Karpas-422 (cell line): ENCODE measurements at regions not wholly inside any gene's neighbourhood (a gene's known extent, or its start where the extent isn't known, plus 50 kb on each side); places are given as distances from the start of the nearest gene placed in this dataset.

Experiments
- DNase-seq: peaks from one replicate; pipeline ENCODE4 v3.0.0-alpha.2; 2015
- H2AFZ ChIP-seq: fragments of 200-600 bp; sonication (generic); 2 replicates; pipeline ENCODE4 v1.6.1; 2014; ENCODE audit warnings: antibody characterized with exemption, low read length, mixed read lengths
- H3K27ac ChIP-seq: fragments of 200-600 bp; sonication (generic); 2 replicates; pipeline ENCODE4 v1.5.1; 2014; ENCODE audit warnings: mild to moderate bottlenecking, low read length, moderate library complexity
- H3K27me3 ChIP-seq: fragments of 200-600 bp; sonication (generic); 2 replicates; pipeline ENCODE4 v1.6.1; 2014; ENCODE audit warnings: low read length, mixed read lengths
- H3K36me3 ChIP-seq: fragments of 200-600 bp; sonication (generic); 2 replicates; pipeline ENCODE4 v1.6.1; 2014; ENCODE audit warnings: low read length, mixed read lengths; ENCODE audit not compliant: insufficient read depth
- H3K4me1 ChIP-seq: fragments of 200-600 bp; sonication (generic); 2 replicates; pipeline ENCODE4 v1.6.1; 2014; ENCODE audit warnings: mild to moderate bottlenecking, low read length, mixed read lengths
- H3K4me2 ChIP-seq: fragments of 200-600 bp; sonication (generic); 2 replicates; pipeline ENCODE4 v1.6.1; 2014; ENCODE audit warnings: low read length, low read depth, mild to moderate bottlenecking; ENCODE audit not compliant: poor library complexity, severe bottlenecking
- H3K4me3 ChIP-seq: fragments of 200-600 bp; sonication (generic); 2 replicates; pipeline ENCODE4 v1.5.1; 2014; ENCODE audit warnings: mild to moderate bottlenecking, antibody characterized with exemption, low read length, mixed read lengths
- H3K79me2 ChIP-seq: fragments of 200-600 bp; sonication (generic); 2 replicates; pipeline ENCODE4 v1.6.1; 2014; ENCODE audit warnings: mild to moderate bottlenecking, low read length, mixed read lengths
- H3K9ac ChIP-seq: fragments of 200-600 bp; sonication (generic); 2 replicates; pipeline ENCODE4 v1.6.0; 2014; ENCODE audit warnings: low read length
- H3K9me2 ChIP-seq: fragments of 200-600 bp; sonication (generic), shearing (Covaris generic); replicated peaks from 2 replicates; pipeline ENCODE4 v1.6.0; 2014; ENCODE audit warnings: mild to moderate bottlenecking, low read length, moderate library complexity; ENCODE audit not compliant: insufficient read depth
- H3K9me3 ChIP-seq: fragments of 300-700, 200-600 bp; sonication (generic); 2 replicates; pipeline ENCODE4 v1.6.1; 2014; ENCODE audit warnings: low read length, mixed read lengths
- H4K20me1 ChIP-seq: fragments of 200-600 bp; sonication (generic); 2 replicates; pipeline ENCODE4 v1.6.1; 2014; ENCODE audit warnings: mild to moderate bottlenecking, antibody characterized with exemption, low read length, low read depth; ENCODE audit not compliant: insufficient read depth

DNA sequence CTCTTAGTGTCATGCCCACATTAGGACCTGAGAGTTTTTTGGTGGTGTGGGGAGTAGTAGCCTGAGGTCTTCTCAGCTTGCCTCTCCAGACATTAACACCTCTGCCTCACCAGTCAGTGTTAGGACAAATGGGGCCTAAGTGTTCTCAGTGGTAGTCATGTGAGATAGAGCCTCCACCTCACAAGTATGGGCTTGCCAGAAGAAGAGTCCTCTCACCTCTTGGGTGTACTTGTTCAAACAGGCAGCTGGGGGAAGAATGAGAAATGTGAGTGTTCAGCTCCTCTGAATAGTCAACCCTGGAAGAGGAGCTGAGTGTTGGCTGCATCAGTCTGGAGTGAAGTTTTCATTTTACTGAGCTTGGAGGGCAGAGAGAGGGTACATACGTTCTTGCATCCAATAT is 464.6 kb downstream of the POM121L12 start:
- Histone ChIP-seq H3K4me2 (no peak overlapping the region), H4K20me1 (no peaks in the 10 kb centered on the region), H3K9ac (no peak overlapping the region), H2AFZ (no peak overlapping the region), H3K9me3 (peaks cover 3% of the 10 kb centered on the region), H3K79me2 (no peaks in the 10 kb centered on the region), H3K4me3 (no peak overlapping the region), H3K36me3 (no peaks in the 10 kb centered on the region), H3K27ac (no peak overlapping the region), H3K4me1 (no peaks in the 10 kb centered on the region), H3K9me2 (no peaks in the 10 kb centered on the region), H3K27me3 (no peaks in the 10 kb centered on the region)
- DNase-seq: no peak

DNA sequence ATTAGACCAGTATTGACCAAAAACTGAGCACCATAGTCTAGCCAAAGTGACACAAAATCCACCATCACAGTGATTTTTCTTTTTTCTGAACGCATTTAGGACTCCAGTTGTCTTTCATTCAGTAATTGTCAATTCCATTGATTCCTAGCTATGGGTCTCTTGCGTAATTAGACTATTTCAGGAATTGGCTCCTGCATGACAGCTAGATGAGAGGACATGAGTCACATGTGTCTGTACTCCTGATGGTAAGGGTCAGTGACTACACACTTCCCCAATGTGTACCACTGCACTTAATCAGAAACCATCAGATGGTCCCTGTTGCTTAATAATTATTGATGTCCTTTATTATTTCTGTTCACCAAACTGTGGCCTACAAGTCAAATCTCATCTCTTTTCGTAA is 469.5 kb downstream of the POM121L12 start:
- Histone ChIP-seq H3K36me3 (no peaks in the 10 kb centered on the region), H3K4me2 (no peak overlapping the region), H2AFZ (no peak overlapping the region), H3K9me3 (peaks cover 23% of the 10 kb centered on the region), H3K27ac (no peak overlapping the region), H3K4me3 (no peak overlapping the region), H4K20me1 (no peaks in the 10 kb centered on the region), H3K9me2 (no peaks in the 10 kb centered on the region), H3K79me2 (no peaks in the 10 kb centered on the region), H3K9ac (no peak overlapping the region), H3K27me3 (no peaks in the 10 kb centered on the region), H3K4me1 (no peaks in the 10 kb centered on the region)
- no peak for DNase-seq

DNA sequence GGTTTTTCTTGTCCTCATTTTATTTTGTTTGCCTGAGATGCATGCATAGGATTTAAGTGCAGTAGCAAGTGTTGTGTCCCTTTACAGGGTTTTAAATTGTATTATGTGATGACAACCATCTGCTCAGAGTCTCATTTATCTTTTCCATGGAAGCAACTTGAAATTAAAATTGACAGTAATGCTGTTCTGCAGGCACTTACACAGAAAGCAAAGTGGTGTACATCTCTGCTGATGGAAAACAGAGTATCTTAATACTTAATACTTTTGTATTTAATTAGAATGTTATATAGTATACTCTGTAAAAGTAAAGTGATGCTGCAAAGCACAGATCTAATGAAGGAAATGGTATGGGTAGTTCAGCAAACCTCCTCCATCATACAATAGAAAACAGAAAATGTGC is 482.9 kb downstream of the POM121L12 start:
- Histone ChIP-seq H3K36me3 (no peaks in the 10 kb centered on the region), H3K4me1 (no peaks in the 10 kb centered on the region), H3K9ac (no peak overlapping the region), H2AFZ (no peak overlapping the region), H3K27me3 (no peaks in the 10 kb centered on the region), H3K9me3 (peaks cover 27% of the 10 kb centered on the region), H3K4me2 (no peak overlapping the region), H3K9me2 (no peaks in the 10 kb centered on the region), H4K20me1 (no peaks in the 10 kb centered on the region), H3K4me3 (no peak overlapping the region), H3K79me2 (no peaks in the 10 kb centered on the region), H3K27ac (no peak overlapping the region)
- no peak for DNase-seq

DNA sequence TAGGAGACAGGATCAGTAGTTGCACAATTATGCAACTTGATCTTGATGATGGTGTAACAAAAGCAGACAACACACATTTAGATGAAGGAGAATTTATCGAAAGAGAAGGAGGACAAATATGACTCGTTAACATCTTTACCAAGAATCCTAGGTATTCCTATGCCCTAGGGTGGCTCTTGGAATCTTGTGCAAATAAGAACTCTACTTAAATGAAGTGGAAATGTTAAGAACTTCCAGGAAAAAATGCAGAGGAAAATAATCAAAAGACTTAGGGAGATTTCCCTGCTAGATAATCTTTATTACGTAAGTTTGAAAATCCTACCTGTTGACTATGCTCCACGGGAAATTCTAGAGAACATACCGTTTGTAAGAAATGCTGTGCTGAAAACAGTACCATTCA is 485.4 kb downstream of the POM121L12 start:
- peaks cover 38% of the 10 kb centered on the region for H3K9me3 ChIP-seq
- DNase-seq: no peak
- H3K4me3 ChIP-seq: no peak overlapping the region
- no peak overlapping the region for H3K4me2 ChIP-seq
- H4K20me1 ChIP-seq: no peaks in the 10 kb centered on the region
- H3K9me2 ChIP-seq: no peaks in the 10 kb centered on the region
- H3K27me3 ChIP-seq: no peaks in the 10 kb centered on the region
- no peaks in the 10 kb centered on the region for H3K36me3 ChIP-seq
- H3K4me1 ChIP-seq: no peaks in the 10 kb centered on the region
- H3K27ac ChIP-seq: no peak overlapping the region
- H2AFZ ChIP-seq: no peak overlapping the region
- H3K79me2 ChIP-seq: no peaks in the 10 kb centered on the region
- no peak overlapping the region for H3K9ac ChIP-seq

DNA sequence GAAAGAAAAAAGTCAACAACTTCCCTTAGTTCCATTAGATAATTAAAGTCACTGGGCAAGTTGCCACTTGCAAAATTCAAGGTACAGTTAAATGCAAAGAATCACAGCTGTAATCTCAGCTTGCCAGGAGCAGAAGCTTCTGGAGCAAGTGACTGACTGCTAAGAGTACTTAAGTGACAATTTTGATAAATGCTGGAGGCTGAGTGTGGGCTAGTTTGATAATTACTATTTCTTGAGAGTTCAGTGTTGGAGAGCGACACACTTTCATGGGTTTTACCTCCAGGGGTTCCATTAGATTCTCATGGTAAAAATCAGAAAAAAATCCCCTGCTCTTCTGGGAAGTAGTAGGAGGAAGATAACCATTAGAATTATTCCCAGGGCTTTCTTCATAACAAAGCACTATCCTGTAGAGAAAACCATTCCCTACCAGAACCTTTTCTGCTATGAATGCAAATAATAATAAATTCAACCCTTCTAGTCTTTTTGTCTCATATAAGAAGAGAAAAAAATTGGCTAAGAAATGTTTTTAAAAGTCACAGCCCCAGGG is 486.3 kb downstream of the POM121L12 start:
- DNase-seq: no peak
- H4K20me1 ChIP-seq: no peaks in the 10 kb centered on the region
- H3K27ac ChIP-seq: no peak overlapping the region
- H2AFZ ChIP-seq: no peak overlapping the region
- H3K9me3 ChIP-seq: peaks cover 41% of the 10 kb centered on the region
- no peaks in the 10 kb centered on the region for H3K79me2 ChIP-seq
- no peaks in the 10 kb centered on the region for H3K4me1 ChIP-seq
- H3K4me3 ChIP-seq: no peak overlapping the region
- no peaks in the 10 kb centered on the region for H3K36me3 ChIP-seq
- H3K4me2 ChIP-seq: no peak overlapping the region
- no peaks in the 10 kb centered on the region for H3K9me2 ChIP-seq
- no peaks in the 10 kb centered on the region for H3K27me3 ChIP-seq
- H3K9ac ChIP-seq: no peak overlapping the region

DNA sequence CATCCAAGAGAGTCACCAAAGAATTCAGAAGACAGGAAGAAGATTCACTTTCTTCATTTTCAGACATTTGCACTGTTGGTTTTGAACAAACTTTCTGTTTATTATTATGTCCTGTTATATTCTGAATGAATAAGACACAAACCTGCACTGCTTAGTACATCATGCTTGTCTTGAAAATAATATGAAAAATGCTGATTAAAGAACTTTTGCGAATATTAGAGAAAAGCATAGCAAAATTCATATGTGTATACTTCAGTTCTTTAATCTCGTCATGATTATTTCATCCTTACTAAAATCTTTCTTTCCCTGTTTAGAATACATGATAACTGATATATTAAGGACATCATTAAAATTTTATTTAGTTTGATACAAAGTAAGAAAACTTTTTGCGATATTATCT is 504.1 kb downstream of the POM121L12 start:
- H3K4me1 ChIP-seq: no peaks in the 10 kb centered on the region
- H4K20me1 ChIP-seq: no peaks in the 10 kb centered on the region
- no peak overlapping the region for H3K9ac ChIP-seq
- no peak for DNase-seq
- H3K9me3 ChIP-seq: peaks cover 26% of the 10 kb centered on the region
- H3K4me3 ChIP-seq: no peak overlapping the region
- H3K36me3 ChIP-seq: no peaks in the 10 kb centered on the region
- H3K27me3 ChIP-seq: no peaks in the 10 kb centered on the region
- no peak overlapping the region for H3K27ac ChIP-seq
- H3K79me2 ChIP-seq: no peaks in the 10 kb centered on the region
- H3K9me2 ChIP-seq: no peaks in the 10 kb centered on the region
- no peak overlapping the region for H2AFZ ChIP-seq
- H3K4me2 ChIP-seq: no peak overlapping the region

DNA sequence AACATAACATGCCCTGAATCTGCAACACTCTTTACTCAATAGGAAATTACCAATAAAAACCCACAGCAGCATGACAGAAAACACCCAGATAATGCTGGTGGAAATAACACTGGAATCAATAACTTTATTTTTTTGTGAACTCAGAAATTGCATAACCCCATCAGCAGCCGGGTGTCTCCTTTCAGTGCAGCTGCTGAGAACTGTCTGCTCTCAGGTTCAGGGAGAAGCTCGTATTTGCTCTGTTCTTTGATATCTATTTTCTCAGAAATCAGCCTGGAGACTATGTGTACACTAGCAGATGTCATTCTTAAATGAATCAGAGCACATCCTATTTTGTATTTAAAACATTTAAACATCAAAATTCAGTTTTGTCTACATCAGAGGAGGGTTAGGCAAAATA is 506.0 kb downstream of the POM121L12 start:
- H3K4me3 ChIP-seq: no peak overlapping the region
- H3K9me2 ChIP-seq: no peaks in the 10 kb centered on the region
- no peak overlapping the region for H3K9ac ChIP-seq
- peaks cover 32% of the 10 kb centered on the region for H3K9me3 ChIP-seq
- H3K27me3 ChIP-seq: no peaks in the 10 kb centered on the region
- no peak for DNase-seq
- no peak overlapping the region for H3K4me2 ChIP-seq
- H3K4me1 ChIP-seq: no peaks in the 10 kb centered on the region
- H3K36me3 ChIP-seq: no peaks in the 10 kb centered on the region
- H4K20me1 ChIP-seq: no peaks in the 10 kb centered on the region
- H2AFZ ChIP-seq: no peak overlapping the region
- H3K27ac ChIP-seq: no peak overlapping the region
- no peaks in the 10 kb centered on the region for H3K79me2 ChIP-seq

DNA sequence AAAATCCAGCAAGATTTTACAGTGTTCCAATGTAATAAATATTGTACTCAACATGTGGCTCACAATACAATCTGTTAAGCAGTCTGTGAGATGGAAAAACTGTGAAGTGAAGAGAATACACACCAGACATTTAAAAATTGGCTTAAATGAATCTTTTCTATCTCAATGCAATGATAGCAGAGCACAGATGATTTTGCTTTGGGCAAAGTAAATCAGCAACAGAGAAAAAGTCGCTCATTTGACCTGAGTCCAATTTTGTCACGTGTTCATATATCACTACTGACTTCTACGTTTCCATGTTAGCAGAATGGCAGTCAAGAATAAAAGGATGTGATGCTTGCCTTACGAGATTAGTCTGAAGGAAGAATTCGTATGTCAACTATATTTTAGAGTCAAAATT is 506.7 kb downstream of the POM121L12 start:
- Histone ChIP-seq H3K4me3 (no peak overlapping the region), H4K20me1 (no peaks in the 10 kb centered on the region)

More for the DNA sequence above, 506.7 kb downstream of the POM121L12 start:
- Histone ChIP-seq H3K9ac (no peak overlapping the region), H3K9me2 (no peaks in the 10 kb centered on the region), H3K4me2 (no peak overlapping the region), H3K27ac (no peak overlapping the region), H3K36me3 (no peaks in the 10 kb centered on the region), H3K79me2 (no peaks in the 10 kb centered on the region), H3K27me3 (no peaks in the 10 kb centered on the region), H3K9me3 (peaks cover 27% of the 10 kb centered on the region), H2AFZ (no peak overlapping the region), H3K4me1 (no peaks in the 10 kb centered on the region)
- DNase-seq: no peak
